GM10266 (cell line): ENCODE measurements at regions not wholly inside any gene's neighbourhood (a gene's known extent, or its start where the extent isn't known, plus 50 kb on each side); places are given as distances from the start of the nearest gene placed in this dataset.

Experiments used
- DNase-seq: peaks from one replicate; pipeline ENCODE4 v3.0.0; 2012; ENCODE audit errors: extremely low spot score
- TF ChIP-seq, protein P1 (sequence below): IDR thresholded peaks from 2 replicates; pipeline ENCODE4 v1.5.1; 2012; ENCODE audit warnings: mild to moderate bottlenecking, low read depth; ENCODE audit not compliant: control insufficient read depth, insufficient read depth; ENCODE audit errors: missing control alignments

DNA sequence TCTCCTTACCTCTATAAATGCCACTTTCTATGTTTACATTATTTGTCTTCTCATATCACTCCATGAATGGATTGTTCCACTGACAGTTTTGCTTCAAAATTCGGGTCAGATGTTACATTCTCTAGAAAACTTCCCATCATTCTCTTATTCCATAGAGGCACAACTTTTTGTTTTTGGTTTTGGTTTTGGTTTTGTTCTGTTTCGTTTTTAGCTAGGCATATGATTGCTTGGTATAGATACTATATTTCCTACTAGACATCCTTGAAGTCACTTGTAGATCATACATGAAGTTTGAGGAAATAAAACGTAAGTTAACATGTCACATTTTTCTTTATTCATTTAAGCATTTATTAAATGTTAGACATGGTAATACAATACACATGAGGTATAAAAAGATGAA, 961.0 kb downstream of the PCDH18 start:
- no peak for DNase-seq
- TF ChIP-seq, protein P1, sequence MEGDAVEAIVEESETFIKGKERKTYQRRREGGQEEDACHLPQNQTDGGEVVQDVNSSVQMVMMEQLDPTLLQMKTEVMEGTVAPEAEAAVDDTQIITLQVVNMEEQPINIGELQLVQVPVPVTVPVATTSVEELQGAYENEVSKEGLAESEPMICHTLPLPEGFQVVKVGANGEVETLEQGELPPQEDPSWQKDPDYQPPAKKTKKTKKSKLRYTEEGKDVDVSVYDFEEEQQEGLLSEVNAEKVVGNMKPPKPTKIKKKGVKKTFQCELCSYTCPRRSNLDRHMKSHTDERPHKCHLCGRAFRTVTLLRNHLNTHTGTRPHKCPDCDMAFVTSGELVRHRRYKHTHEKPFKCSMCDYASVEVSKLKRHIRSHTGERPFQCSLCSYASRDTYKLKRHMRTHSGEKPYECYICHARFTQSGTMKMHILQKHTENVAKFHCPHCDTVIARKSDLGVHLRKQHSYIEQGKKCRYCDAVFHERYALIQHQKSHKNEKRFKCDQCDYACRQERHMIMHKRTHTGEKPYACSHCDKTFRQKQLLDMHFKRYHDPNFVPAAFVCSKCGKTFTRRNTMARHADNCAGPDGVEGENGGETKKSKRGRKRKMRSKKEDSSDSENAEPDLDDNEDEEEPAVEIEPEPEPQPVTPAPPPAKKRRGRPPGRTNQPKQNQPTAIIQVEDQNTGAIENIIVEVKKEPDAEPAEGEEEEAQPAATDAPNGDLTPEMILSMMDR = no peak

DNA sequence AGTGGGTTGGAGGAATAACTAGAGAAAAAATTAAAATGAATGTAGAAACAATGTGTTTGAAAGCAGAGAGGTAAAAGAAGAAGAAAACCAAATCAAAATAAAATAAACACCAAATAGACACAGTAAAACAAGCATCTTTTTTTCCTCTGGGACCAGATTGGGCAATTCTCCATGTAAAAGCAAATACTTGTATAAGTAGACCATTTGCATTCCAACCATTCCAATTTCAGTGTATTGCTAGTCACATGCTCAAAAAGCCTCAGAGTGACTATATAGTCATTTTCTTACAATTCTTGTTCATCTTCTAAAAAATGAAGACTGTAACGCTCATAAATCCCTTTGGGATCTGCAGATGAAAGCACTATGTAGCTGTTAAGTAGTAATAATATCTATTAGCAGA, 969.5 kb downstream of the PCDH18 start:
- DNase-seq = no peak
- TF ChIP-seq, protein P1 = no peak

DNA sequence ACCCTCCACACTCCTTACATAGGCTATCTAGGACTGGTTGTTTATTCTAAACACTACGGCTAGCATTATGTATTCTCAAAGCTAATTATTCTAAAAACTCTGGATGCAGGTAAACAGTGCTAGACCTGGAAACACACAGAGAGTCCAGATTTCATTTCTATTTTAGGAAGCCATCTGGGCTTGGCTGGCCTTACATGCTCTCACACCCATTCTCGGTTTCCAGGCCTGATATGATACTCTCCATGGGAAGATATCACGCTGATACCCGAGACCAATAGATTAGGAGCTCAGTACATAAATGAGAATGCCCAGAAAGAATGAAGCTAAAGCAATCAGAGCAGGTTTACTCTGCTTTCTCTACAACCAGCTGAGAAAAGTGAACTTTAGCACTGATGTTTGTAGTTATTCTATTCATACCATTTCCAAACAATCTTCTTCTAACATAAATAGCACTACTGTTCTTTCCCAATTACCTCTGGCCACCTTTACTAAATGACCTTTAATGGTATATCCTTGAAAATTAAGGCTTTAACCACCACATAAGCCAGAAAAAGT, 973.3 kb downstream of the PCDH18 start:
- no peak for DNase-seq
- TF ChIP-seq, protein P1 = no peak

DNA sequence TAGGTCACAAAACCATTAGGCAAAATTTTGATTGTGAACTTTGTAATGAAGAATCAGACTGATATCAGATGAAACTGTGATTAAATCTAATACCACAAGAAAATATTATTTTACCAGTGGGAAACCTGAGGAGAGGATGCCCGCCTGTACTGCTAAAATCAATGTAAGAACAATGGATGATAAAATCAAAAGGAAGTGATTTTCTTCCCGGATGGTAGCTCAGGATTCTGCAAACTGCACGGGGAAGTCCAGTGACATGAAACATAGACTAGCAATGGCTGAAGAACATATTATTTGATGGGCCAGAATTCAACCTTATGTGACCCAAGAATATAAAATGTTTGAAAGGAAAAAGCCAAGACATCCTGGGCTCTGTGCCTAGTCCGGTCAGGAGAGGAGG, 974.9 kb downstream of the PCDH18 start:
- TF ChIP-seq, protein P1 = no peak
- no peak for DNase-seq

DNA sequence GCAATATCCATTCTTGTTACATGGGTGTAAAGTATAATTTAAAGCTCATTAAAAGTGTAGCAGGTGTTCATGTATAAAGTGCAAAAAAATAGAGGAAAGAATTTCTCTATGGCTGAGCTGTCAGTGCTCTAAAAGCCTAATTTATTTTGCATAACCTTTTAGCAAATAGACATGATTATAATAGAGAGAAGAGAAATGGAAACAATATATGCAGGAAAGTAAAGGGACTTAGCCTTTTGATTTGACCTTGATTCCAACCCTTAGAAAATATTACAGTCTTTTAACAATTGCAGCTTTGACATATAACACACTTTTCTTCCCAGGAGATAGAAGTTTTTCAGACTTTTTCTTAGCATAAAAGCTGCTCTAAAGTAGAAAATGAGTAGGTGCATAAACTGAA, 978.3 kb downstream of the PCDH18 start:
- no peak for DNase-seq
- TF ChIP-seq, protein P1 = no peak

DNA sequence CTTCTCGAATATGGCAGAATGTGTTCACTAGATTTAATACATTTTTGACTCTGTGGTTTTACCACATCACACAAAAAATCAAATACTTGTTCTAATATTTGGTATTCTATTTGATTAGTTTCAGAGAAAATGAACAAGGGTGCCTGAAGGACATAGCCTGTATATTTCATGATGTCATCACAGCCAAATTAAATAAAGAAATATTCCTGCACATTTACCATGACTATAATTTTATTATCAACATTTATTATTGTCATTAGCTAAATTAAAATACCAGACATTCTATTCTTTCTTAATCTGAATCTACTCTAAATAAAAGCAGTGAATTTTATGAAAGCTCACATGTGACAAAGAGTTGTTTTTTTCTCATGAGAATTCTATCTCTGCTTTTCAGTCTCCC, 980.5 kb downstream of the PCDH18 start:
- TF ChIP-seq, protein P1 = no peak
- no peak for DNase-seq

DNA sequence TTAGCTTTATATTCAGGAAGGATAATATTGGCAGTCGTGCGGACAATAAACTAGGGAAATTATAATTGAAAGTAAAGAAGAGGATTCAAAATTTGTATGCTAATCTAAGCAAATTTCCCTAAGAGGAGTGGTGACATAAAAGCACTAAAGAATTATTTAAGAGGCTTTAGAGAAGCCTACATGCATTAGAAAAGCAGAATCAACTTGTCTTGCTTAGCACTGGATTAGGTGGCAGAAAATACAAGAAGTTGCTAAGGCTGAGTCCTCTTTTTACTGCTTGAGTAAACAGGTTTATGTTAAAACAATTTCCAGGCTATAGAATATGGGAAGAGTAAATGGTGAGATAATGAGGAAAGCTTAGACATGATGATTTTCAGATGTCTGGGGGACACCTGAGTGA, 991.5 kb downstream of the PCDH18 start:
- TF ChIP-seq, protein P1 = no peak
- DNase-seq = no peak

DNA sequence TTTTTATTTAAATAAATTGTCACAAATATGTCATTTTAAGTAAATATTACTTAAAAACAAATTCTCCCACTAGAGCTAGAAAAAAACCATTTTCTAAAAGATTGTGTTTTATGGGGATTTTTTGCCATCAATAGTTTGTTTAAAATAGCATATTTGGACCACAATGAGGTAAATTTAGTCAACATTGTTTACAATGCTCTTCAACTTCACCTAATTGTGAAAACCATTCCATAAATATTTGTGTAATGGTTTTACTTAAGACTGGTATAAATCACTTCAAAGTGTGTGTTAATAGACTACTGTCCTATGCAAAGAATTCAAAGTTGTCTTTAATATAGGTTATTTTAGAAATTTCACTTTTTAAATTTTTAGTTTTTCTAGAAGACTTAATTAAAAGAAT, 1004.2 kb downstream of the PCDH18 start:
- DNase-seq = no peak
- TF ChIP-seq, protein P1 = no peak
